HepG2 (cell line): ENCODE measurements at regions not wholly inside any gene's neighbourhood (a gene's known extent, or its start where the extent isn't known, plus 50 kb on each side); places are given as distances from the start of the nearest gene placed in this dataset.

Experiments used
- ATAC-seq: fragments of 200-7000 bp; cut with Tn5 transposase; 3 replicates; pipeline ENCODE4 v1.9.1; 2020; ENCODE audit warnings: mild to moderate bottlenecking, moderate library complexity
- BruUV-seq: library from RNA; stranded (reverse); fragments of 400-500 nt; replicated peaks from 2 replicates; lab custom pipeline; 2021; lab: Mats Ljungman, UMichigan
- CTCF ChIA-PET: fragments of 300-600 bp; formaldehyde crosslinking; extraction: SDS; loops from one replicate; lab custom pipeline; 2021; ENCODE audit warnings: low total read pairs, inconsistent platforms, low intra/inter-chr PET ratio; lab: Yijun Ruan, JAX
- POLR2A ChIA-PET: fragments of 350-600 bp; sonication (Branson Sonifier 250); formaldehyde crosslinking; loops from one replicate; lab custom pipeline; 2020; ENCODE audit warnings: antibody characterized with exemption, inconsistent platforms; lab: Yijun Ruan, JAX
- DNase-seq: peaks from one replicate; pipeline ENCODE4 v3.0.0-alpha.2; 2015; ENCODE audit warnings: low spot score
- FAIRE-seq: peaks from 3 replicates; lab custom pipeline; 2011; peaks lifted over from hg19 to GRCh38; lab: Jason Lieb, UNC
- H2AFZ ChIP-seq: one replicate; pipeline ENCODE4 v1.6.1; 2011; ENCODE audit warnings: low read length, inconsistent platforms
- H3K27ac ChIP-seq: fragments of 300-600 bp; 3 replicates; pipeline ENCODE4 v1.8.0; 2011; ENCODE audit warnings: mixed run types, mild to moderate bottlenecking, mixed read lengths, low read length, inconsistent platforms; ENCODE audit not compliant: insufficient read depth; ENCODE audit errors: extremely low read length
- H3K27me3 ChIP-seq, 2 experiments: fragments of 200-600 bp in 1 of 2; 2 replicates in 1 of 2; 3 replicates in 1 of 2; pipeline versions ENCODE4 v1.6.0 to v1.8.0; 2011; ENCODE audit warnings: low read length in 2 of 2, mild to moderate bottlenecking in 2 of 2, moderate library complexity in 2 of 2, inconsistent platforms in 1 of 2; ENCODE audit not compliant: insufficient read depth in 2 of 2, control insufficient read depth in 1 of 2
- H3K36me3 ChIP-seq, 2 experiments: fragments of 200-600 bp in 1 of 2; replicated peaks in 1 of 2; 2 replicates in 1 of 2; 3 replicates in 1 of 2; pipeline versions ENCODE4 v1.5.1 to v1.8.0; 2011; ENCODE audit warnings: low read length in 2 of 2, inconsistent platforms in 1 of 2; ENCODE audit not compliant: insufficient read depth in 2 of 2, control insufficient read depth in 1 of 2
- H3K4me1 ChIP-seq: 2 replicates; pipeline ENCODE4 v1.5.1; 2012; ENCODE audit warnings: low read length, inconsistent platforms; ENCODE audit not compliant: insufficient read depth
- H3K4me2 ChIP-seq: 2 replicates; pipeline ENCODE4 v1.6.0; 2011; ENCODE audit warnings: low read depth, low read length, inconsistent platforms
- H3K4me3 ChIP-seq, 3 experiments: fragments of 200-600 bp in 1 of 3; sonication (generic), shearing (Covaris generic) in 1 of 3; replicated peaks in 1 of 3; 2 replicates each; pipeline ENCODE4 v1.5.1; 2011 to 2016; ENCODE audit warnings: low read length in 3 of 3, inconsistent platforms in 2 of 3, low read depth in 2 of 3, mild to moderate bottlenecking in 2 of 3, control low read depth in 1 of 3, mixed read lengths in 1 of 3; ENCODE audit not compliant: insufficient read depth in 1 of 3
- H3K79me2 ChIP-seq: one replicate; pipeline ENCODE4 v1.6.1; 2011; ENCODE audit warnings: low read length, inconsistent platforms; ENCODE audit not compliant: insufficient read depth
- H3K9ac ChIP-seq: 2 replicates; pipeline ENCODE4 v1.6.0; 2011; ENCODE audit warnings: mild to moderate bottlenecking, low read depth, low read length, inconsistent platforms; ENCODE audit not compliant: insufficient read depth
- H3K9me3 ChIP-seq: 2 replicates; pipeline ENCODE4 v1.5.1; 2012; ENCODE audit warnings: mild to moderate bottlenecking, low read length
- H4K20me1 ChIP-seq: 2 replicates; pipeline ENCODE4 v1.6.0; 2011; ENCODE audit warnings: inconsistent platforms, mild to moderate bottlenecking, low read length, moderate library complexity; ENCODE audit not compliant: insufficient read depth
- ARNT2 ChIP-seq: sonication (generic); formaldehyde crosslinking; IDR thresholded peaks from 2 replicates; pipeline ENCODE4 v1.8.0; 2022; ENCODE audit warnings: mild to moderate bottlenecking, low read depth, missing genetic modification reagents, moderate library complexity
- CTCF ChIP-seq: sonication (generic); formaldehyde crosslinking; IDR thresholded peaks from 2 replicates; pipeline ENCODE4 v1.5.0; 2020; ENCODE audit warnings: mild to moderate bottlenecking, missing genetic modification reagents, moderate library complexity
- FOXC1 ChIP-seq: sonication (generic); formaldehyde crosslinking; IDR thresholded peaks from 2 replicates; pipeline ENCODE4 v1.8.0; 2022; ENCODE audit warnings: mild to moderate bottlenecking, missing genetic modification reagents, borderline replicate concordance
- MAFK ChIP-seq, 2 experiments: IDR thresholded peaks in 1 of 2; conservative IDR thresholded peaks in 1 of 2; 2 replicates each; pipeline ENCODE4 v1.6.1; 2011; ENCODE audit warnings: improper control_type of control experiment in 2 of 2, low read length in 2 of 2
- MLX ChIP-seq: IDR thresholded peaks from 2 replicates; pipeline ENCODE4 v1.6.1; 2016
- PRDM10 ChIP-seq: sonication (generic); formaldehyde crosslinking; IDR thresholded peaks from 2 replicates; pipeline ENCODE4 v1.4.0; 2020; ENCODE audit warnings: low read depth, missing genetic modification reagents
- TBL1XR1 ChIP-seq: fragments of 150-350 bp; IDR thresholded peaks from 2 replicates; pipeline ENCODE4 v1.6.1; 2014; ENCODE audit warnings: borderline replicate concordance, low read length; ENCODE audit not compliant: partially characterized antibody
- ZBTB8A ChIP-seq: sonication (generic); formaldehyde crosslinking; IDR thresholded peaks from 2 replicates; pipeline ENCODE4 v1.4.0; 2020; ENCODE audit warnings: mild to moderate bottlenecking, low read depth, missing genetic modification reagents, borderline replicate concordance
- ZNF276 ChIP-seq: sonication (generic); formaldehyde crosslinking; IDR thresholded peaks from 2 replicates; pipeline ENCODE4 v1.4.0; 2020; ENCODE audit warnings: mild to moderate bottlenecking, low read depth, missing genetic modification reagents
- ZNF382 ChIP-seq: sonication (generic); formaldehyde crosslinking; IDR thresholded peaks from 2 replicates; pipeline ENCODE4 v1.5.0; 2020; ENCODE audit warnings: missing genetic modification reagents, mild to moderate bottlenecking, borderline replicate concordance
- ZNF451 ChIP-seq: sonication (generic); formaldehyde crosslinking; IDR thresholded peaks from 2 replicates; pipeline ENCODE4 v1.5.0; 2020; ENCODE audit warnings: mild to moderate bottlenecking, missing genetic modification reagents
- ZNF713 ChIP-seq: sonication (generic); formaldehyde crosslinking; IDR thresholded peaks from 2 replicates; pipeline ENCODE4 v1.4.0; 2020; ENCODE audit warnings: mild to moderate bottlenecking, missing genetic modification reagents
- WGBS: methylation state at CpG from one replicate; pipeline ENCODE4 v1.1.6; 2017; ENCODE audit warnings: low lambda C conversion rate; 5-methylcytosine and 5-hydroxymethylcytosine counted together
- in situ Hi-C: cut with HindIII; loops from 2 replicates; pipeline ENCODE4 v1.10.0; 2017; ENCODE audit warnings: low pct_unique_long_range_greater_than_20kb; ENCODE audit not compliant: extremely low pct_ligation_motif_present
- intact Hi-C: fragments of 100-400 bp; cut with micrococcal nuclease; formaldehyde crosslinking; loops from one replicate; pipeline ENCODE4 v1.10.0; 2022; ENCODE audit not compliant: unreplicated experiment

GRCh38 chr4:71882113-71882841, 98.4 kb upstream of the GC start:
- Histone ChIP-seq H3K79me2 (no peaks in the 10 kb centered on the region), H3K9me3 (peaks cover 36% of the 10 kb centered on the region), H3K36me3 (no peaks in the 10 kb centered on the region), H3K4me2 (no peak overlapping the region), H3K9ac (no peak overlapping the region), H3K4me3 (no peak overlapping the region), H3K27me3 (no peaks in the 10 kb centered on the region), H3K27ac (no peak overlapping the region), H3K4me1 (no peaks in the 10 kb centered on the region), H4K20me1 (no peaks in the 10 kb centered on the region), H2AFZ (no peak overlapping the region)
- TF ChIP-seq ZNF713 (CRISPR knock-in tag) (no peak), MAFK (conservative IDR thresholded peaks at IDR 0.05 in 1 of 2, IDR thresholded peaks at IDR 0.05 in 1 of 2; ENCODE audit: low read length in 2 of 2) (no peak), CTCF (CRISPR knock-in tag) (no peak), PRDM10 (CRISPR knock-in tag) (no peak), ZBTB8A (CRISPR knock-in tag) (no peak), FOXC1 (CRISPR knock-in tag) (no peak), ZNF382 (no peak), ARNT2 (CRISPR knock-in tag) (no peak), ZNF276 (CRISPR knock-in tag) (no peak), ZNF451 (no peak), MLX (CRISPR knock-in tag) (no peak), TBL1XR1 (no peak)
- WGBS, result 31% methylated on average over 6 of the region's 6 CpGs
- ChIA-PET CTCF (no interaction called here), POLR2A (no interaction called here)
- FAIRE-seq (no peak), ATAC-seq (no peak), DNase-seq (no peak)
- BruUV-seq, result no TSS peak
- intact Hi-C loops, result no loop called here
- in situ Hi-C loops, result no loop called here
